Astrocyte (in vitro differentiated cells and primary cell): ENCODE measurements at regions not wholly inside any gene's neighbourhood (a gene's known extent, or its start where the extent isn't known, plus 50 kb on each side); places are given as distances from the start of the nearest gene placed in this dataset.

ENCODE experiments used
- CTCF ChIP-seq: IDR thresholded peaks from 2 replicates; pipeline ENCODE4 v1.5.1; 2011; ENCODE audit warnings: low read depth, mild to moderate bottlenecking, inconsistent platforms, low read length, moderate library complexity; ENCODE audit not compliant: insufficient read depth
- EZH2 ChIP-seq: IDR thresholded peaks from 2 replicates; pipeline ENCODE4 v1.6.1; 2012; ENCODE audit warnings: mild to moderate bottlenecking, low read length, inconsistent platforms; ENCODE audit not compliant: insufficient read depth

GRCh38 chr11:97143463-97143862 lies 753.6 kb downstream of the JRKL start:
- TF ChIP-seq CTCF (no peak), EZH2 (no peak)
